ENCODE measurements at regions not wholly inside any gene's neighbourhood (a gene's known extent, or its start where the extent isn't known, plus 50 kb on each side); places are given as distances from the start of the nearest gene placed in this dataset.

GRCh38 chr1:108072776-108073175 lies 107.8 kb upstream of the VAV3 start:
- no peak for TF ChIP-seq CTCF (IDR thresholded peaks at IDR 0.05; ENCODE audit: insufficient read depth, low read depth, low read length)
- no peak overlapping the region for H3K4me3 ChIP-seq (ENCODE audit: low read depth, low read length)
- DNase-seq (ENCODE audit: low read depth) = no peak

- TF ChIP-seq CTCF (IDR thresholded peaks at IDR 0.05; ENCODE audit: insufficient read depth, low read depth, low read length) = no peak
- no peak for DNase-seq (ENCODE audit: low read depth)
- H3K4me3 ChIP-seq (ENCODE audit: low read depth, low read length) = no peak overlapping the region
These were observed 107.2 kb upstream of the VAV3 start for GRCh38 chr1:108072212-108072611.

- no peak for TF ChIP-seq CTCF (IDR thresholded peaks at IDR 0.05; ENCODE audit: insufficient read depth, low read depth, low read length)
- DNase-seq (ENCODE audit: low read depth) = no peak
- H3K4me3 ChIP-seq (ENCODE audit: low read depth, low read length) = no peak overlapping the region
These were observed 106.6 kb upstream of the VAV3 start for GRCh38 chr1:108071601-108072000.

- no peak for DNase-seq (ENCODE audit: low read depth)
- H3K4me3 ChIP-seq (ENCODE audit: low read depth, low read length) = no peak overlapping the region
- TF ChIP-seq CTCF (IDR thresholded peaks at IDR 0.05; ENCODE audit: insufficient read depth, low read depth, low read length) = no peak
These were observed 105.7 kb upstream of the VAV3 start for GRCh38 chr1:108070662-108071061.

GRCh38 chr1:108067884-108068540 lies 103.0 kb upstream of the VAV3 start:
- TF ChIP-seq CTCF (IDR thresholded peaks at IDR 0.05; ENCODE audit: insufficient read depth, low read depth, low read length) = no peak
- DNase-seq (ENCODE audit: low read depth) = no peak
- no peak overlapping the region for H3K4me3 ChIP-seq (ENCODE audit: low read depth, low read length)

GRCh38 chr1:108066808-108067207 lies 101.8 kb upstream of the VAV3 start:
- no peak for DNase-seq (ENCODE audit: low read depth)
- TF ChIP-seq CTCF (IDR thresholded peaks at IDR 0.05; ENCODE audit: insufficient read depth, low read depth, low read length) = no peak
- no peak overlapping the region for H3K4me3 ChIP-seq (ENCODE audit: low read depth, low read length)

- no peak for TF ChIP-seq CTCF (IDR thresholded peaks at IDR 0.05; ENCODE audit: insufficient read depth, low read depth, low read length)
- H3K4me3 ChIP-seq (ENCODE audit: low read depth, low read length) = no peak overlapping the region
- DNase-seq (ENCODE audit: low read depth) = no peak
These were observed 99.3 kb upstream of the VAV3 start for GRCh38 chr1:108064255-108064654.
